GM12865 (cell line): ENCODE measurements at regions not wholly inside any gene's neighbourhood (a gene's known extent, or its start where the extent isn't known, plus 50 kb on each side); places are given as distances from the start of the nearest gene placed in this dataset.

Source experiments
- DNase-seq: peaks from one replicate; pipeline ENCODE4 v3.0.0; 2010; ENCODE audit warnings: low read depth
- H3K4me3 ChIP-seq: 2 replicates; pipeline ENCODE4 v1.5.1; 2011; ENCODE audit warnings: mild to moderate bottlenecking, low read depth, low read length, control low read depth
- TF ChIP-seq, protein P1 (sequence below): IDR thresholded peaks from 2 replicates; pipeline ENCODE4 v1.5.1; 2011; ENCODE audit warnings: low read length, control low read depth, low read depth, inconsistent platforms; ENCODE audit not compliant: insufficient read depth; ENCODE audit errors: missing control alignments

- no peak overlapping the region for H3K4me3 ChIP-seq
- DNase-seq: no peak
- TF ChIP-seq, protein P1, sequence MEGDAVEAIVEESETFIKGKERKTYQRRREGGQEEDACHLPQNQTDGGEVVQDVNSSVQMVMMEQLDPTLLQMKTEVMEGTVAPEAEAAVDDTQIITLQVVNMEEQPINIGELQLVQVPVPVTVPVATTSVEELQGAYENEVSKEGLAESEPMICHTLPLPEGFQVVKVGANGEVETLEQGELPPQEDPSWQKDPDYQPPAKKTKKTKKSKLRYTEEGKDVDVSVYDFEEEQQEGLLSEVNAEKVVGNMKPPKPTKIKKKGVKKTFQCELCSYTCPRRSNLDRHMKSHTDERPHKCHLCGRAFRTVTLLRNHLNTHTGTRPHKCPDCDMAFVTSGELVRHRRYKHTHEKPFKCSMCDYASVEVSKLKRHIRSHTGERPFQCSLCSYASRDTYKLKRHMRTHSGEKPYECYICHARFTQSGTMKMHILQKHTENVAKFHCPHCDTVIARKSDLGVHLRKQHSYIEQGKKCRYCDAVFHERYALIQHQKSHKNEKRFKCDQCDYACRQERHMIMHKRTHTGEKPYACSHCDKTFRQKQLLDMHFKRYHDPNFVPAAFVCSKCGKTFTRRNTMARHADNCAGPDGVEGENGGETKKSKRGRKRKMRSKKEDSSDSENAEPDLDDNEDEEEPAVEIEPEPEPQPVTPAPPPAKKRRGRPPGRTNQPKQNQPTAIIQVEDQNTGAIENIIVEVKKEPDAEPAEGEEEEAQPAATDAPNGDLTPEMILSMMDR: no peak
These were observed 499.3 kb upstream of the TENM4 start for GRCh38 chr11:79940165-79940564.

- DNase-seq: no peak
- H3K4me3 ChIP-seq: no peak overlapping the region
- TF ChIP-seq, protein P1: no peak
These were observed 498.3 kb upstream of the TENM4 start for GRCh38 chr11:79939111-79939510.

- DNase-seq: no peak
- TF ChIP-seq, protein P1: no peak
- H3K4me3 ChIP-seq: no peak overlapping the region
These were observed 497.0 kb upstream of the TENM4 start for GRCh38 chr11:79937676-79938334.

DNA sequence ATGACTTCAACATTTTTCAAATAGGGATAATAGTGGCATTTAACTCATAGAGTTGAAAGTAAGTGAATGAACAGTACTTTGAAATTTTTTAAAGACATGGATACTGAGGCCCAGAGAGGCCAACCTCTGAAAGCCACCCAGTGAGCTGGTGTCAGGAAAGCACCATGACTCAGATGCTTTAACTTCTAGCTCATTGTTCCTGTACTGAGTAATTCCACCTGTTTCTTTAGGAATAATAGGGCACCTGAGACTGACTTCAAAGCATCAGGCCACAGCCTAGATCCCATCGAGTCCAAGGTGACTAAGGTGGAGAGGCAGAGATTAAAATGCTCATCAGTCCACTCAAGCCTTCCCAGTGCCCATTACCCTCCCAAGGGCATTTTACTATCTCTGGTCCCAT lies 491.8 kb upstream of the TENM4 start:
- H3K4me3 ChIP-seq: no peak overlapping the region
- no peak for DNase-seq

GRCh38 chr11:79931692-79932091 lies 490.9 kb upstream of the TENM4 start:
- H3K4me3 ChIP-seq: no peak overlapping the region
- no peak for DNase-seq
- TF ChIP-seq, protein P1: no peak

More for the DNA sequence above, 491.8 kb upstream of the TENM4 start:
- TF ChIP-seq, protein P1: no peak

GRCh38 chr11:79926707-79927106 lies 485.9 kb upstream of the TENM4 start:
- no peak overlapping the region for H3K4me3 ChIP-seq
- DNase-seq: no peak
- TF ChIP-seq, protein P1: no peak

DNA sequence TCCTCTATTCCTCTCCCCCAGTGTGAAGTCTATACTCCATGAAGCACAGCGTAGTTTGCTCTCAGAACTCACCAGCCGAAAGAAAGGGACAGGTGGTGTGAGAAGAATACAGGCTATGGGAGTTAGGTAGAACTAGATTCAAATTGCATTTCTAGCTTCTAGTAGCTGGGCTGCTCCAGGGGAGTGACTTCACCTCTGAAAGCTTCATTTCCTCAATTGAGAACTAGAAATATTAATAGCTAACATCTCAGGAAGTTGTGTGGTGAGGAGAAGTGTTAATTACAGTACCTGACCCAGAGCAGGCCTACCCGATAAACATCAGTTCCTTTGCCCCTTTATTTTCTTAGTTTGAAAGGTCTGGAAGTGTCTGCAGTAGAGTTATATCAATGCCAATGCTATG lies 484.7 kb upstream of the TENM4 start:
- DNase-seq: peak; percentile 1
- TF ChIP-seq, protein P1: no peak
- H3K4me3 ChIP-seq: no peak overlapping the region
